22Rv1 (cell line): ENCODE measurements at regions not wholly inside any gene's neighbourhood (a gene's known extent, or its start where the extent isn't known, plus 50 kb on each side); places are given as distances from the start of the nearest gene placed in this dataset.

Experiments used
- CTCF ChIP-seq: fragments of 450-650 bp; IDR thresholded peaks from 2 replicates; pipeline ENCODE4 v1.5.1; 2017; ENCODE audit warnings: mild to moderate bottlenecking
- ZFX ChIP-seq: fragments of 450-650 bp; IDR thresholded peaks from 2 replicates; pipeline ENCODE4 v1.6.1; 2017; ENCODE audit warnings: antibody characterized with exemption, borderline replicate concordance

GRCh38 chr16:17635183-17635582 is 164.4 kb upstream of the XYLT1 start:
- TF ChIP-seq CTCF = no peak
- no peak for TF ChIP-seq ZFX
